ENCODE measurements at regions not wholly inside any gene's neighbourhood (a gene's known extent, or its start where the extent isn't known, plus 50 kb on each side); places are given as distances from the start of the nearest gene placed in this dataset.

GRCh38 chr12:41706376-41706775, 438.3 kb downstream of the GXYLT1 start:
- no peak for DNase-seq (ENCODE audit: low spot score)
- ChIA-PET POLR2A (no interaction called here), CTCF (no interaction called here)
- Mint-ChIP-seq H3K27ac (no peak overlapping the region), H3K36me3 (no peaks in the 10 kb centered on the region), H3K27me3 (ENCODE audit: low read depth) (no peaks in the 10 kb centered on the region), H3K4me3 (no peak overlapping the region), H3K4me1 (peaks cover 30% of the 10 kb centered on the region), H3K9me3 (no peaks in the 10 kb centered on the region)
- ATAC-seq: no peak
- TF ChIP-seq GABPB1 (CRISPR knock-in tag; IDR thresholded peaks at IDR 0.05) (no peak), GRHL2 (CRISPR knock-in tag; IDR thresholded peaks at IDR 0.05; ENCODE audit: insufficient replicate concordance, severe bottlenecking) (no peak), JAZF1 (CRISPR knock-in tag; IDR thresholded peaks at IDR 0.05) (no peak), SMAD3 (CRISPR knock-in tag; IDR thresholded peaks at IDR 0.05; ENCODE audit: borderline replicate concordance) (no peak), NFE2L1 (CRISPR knock-in tag; IDR thresholded peaks at IDR 0.05) (no peak), ZNF423 (CRISPR knock-in tag; IDR thresholded peaks at IDR 0.05) (no peak), CTCF (IDR thresholded peaks at IDR 0.05) (no peak), NFATC4 (CRISPR knock-in tag; IDR thresholded peaks at IDR 0.05) (no peak), ZNF317 (CRISPR knock-in tag; IDR thresholded peaks at IDR 0.05; ENCODE audit: borderline replicate concordance, low read depth) (no peak), KAT7 (CRISPR knock-in tag; IDR thresholded peaks at IDR 0.05; ENCODE audit: borderline replicate concordance) (no peak)
- TF ChIP-seq, protein P1, sequence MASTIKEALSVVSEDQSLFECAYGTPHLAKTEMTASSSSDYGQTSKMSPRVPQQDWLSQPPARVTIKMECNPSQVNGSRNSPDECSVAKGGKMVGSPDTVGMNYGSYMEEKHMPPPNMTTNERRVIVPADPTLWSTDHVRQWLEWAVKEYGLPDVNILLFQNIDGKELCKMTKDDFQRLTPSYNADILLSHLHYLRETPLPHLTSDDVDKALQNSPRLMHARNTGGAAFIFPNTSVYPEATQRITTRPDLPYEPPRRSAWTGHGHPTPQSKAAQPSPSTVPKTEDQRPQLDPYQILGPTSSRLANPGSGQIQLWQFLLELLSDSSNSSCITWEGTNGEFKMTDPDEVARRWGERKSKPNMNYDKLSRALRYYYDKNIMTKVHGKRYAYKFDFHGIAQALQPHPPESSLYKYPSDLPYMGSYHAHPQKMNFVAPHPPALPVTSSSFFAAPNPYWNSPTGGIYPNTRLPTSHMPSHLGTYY (CRISPR knock-in tag; IDR thresholded peaks at IDR 0.05): no peak
- TF ChIP-seq, protein P2, sequence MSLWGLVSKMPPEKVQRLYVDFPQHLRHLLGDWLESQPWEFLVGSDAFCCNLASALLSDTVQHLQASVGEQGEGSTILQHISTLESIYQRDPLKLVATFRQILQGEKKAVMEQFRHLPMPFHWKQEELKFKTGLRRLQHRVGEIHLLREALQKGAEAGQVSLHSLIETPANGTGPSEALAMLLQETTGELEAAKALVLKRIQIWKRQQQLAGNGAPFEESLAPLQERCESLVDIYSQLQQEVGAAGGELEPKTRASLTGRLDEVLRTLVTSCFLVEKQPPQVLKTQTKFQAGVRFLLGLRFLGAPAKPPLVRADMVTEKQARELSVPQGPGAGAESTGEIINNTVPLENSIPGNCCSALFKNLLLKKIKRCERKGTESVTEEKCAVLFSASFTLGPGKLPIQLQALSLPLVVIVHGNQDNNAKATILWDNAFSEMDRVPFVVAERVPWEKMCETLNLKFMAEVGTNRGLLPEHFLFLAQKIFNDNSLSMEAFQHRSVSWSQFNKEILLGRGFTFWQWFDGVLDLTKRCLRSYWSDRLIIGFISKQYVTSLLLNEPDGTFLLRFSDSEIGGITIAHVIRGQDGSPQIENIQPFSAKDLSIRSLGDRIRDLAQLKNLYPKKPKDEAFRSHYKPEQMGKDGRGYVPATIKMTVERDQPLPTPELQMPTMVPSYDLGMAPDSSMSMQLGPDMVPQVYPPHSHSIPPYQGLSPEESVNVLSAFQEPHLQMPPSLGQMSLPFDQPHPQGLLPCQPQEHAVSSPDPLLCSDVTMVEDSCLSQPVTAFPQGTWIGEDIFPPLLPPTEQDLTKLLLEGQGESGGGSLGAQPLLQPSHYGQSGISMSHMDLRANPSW (CRISPR knock-in tag; conservative IDR thresholded peaks at IDR 0.05; ENCODE audit: low read depth): no peak

GRCh38 chr12:41701943-41702601, 442.6 kb downstream of the GXYLT1 start:
- TF ChIP-seq, protein P3, sequence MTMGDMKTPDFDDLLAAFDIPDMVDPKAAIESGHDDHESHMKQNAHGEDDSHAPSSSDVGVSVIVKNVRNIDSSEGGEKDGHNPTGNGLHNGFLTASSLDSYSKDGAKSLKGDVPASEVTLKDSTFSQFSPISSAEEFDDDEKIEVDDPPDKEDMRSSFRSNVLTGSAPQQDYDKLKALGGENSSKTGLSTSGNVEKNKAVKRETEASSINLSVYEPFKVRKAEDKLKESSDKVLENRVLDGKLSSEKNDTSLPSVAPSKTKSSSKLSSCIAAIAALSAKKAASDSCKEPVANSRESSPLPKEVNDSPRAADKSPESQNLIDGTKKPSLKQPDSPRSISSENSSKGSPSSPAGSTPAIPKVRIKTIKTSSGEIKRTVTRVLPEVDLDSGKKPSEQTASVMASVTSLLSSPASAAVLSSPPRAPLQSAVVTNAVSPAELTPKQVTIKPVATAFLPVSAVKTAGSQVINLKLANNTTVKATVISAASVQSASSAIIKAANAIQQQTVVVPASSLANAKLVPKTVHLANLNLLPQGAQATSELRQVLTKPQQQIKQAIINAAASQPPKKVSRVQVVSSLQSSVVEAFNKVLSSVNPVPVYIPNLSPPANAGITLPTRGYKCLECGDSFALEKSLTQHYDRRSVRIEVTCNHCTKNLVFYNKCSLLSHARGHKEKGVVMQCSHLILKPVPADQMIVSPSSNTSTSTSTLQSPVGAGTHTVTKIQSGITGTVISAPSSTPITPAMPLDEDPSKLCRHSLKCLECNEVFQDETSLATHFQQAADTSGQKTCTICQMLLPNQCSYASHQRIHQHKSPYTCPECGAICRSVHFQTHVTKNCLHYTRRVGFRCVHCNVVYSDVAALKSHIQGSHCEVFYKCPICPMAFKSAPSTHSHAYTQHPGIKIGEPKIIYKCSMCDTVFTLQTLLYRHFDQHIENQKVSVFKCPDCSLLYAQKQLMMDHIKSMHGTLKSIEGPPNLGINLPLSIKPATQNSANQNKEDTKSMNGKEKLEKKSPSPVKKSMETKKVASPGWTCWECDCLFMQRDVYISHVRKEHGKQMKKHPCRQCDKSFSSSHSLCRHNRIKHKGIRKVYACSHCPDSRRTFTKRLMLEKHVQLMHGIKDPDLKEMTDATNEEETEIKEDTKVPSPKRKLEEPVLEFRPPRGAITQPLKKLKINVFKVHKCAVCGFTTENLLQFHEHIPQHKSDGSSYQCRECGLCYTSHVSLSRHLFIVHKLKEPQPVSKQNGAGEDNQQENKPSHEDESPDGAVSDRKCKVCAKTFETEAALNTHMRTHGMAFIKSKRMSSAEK (CRISPR knock-in tag; IDR thresholded peaks at IDR 0.05; ENCODE audit: borderline replicate concordance): no peak
- TF ChIP-seq, protein P4, sequence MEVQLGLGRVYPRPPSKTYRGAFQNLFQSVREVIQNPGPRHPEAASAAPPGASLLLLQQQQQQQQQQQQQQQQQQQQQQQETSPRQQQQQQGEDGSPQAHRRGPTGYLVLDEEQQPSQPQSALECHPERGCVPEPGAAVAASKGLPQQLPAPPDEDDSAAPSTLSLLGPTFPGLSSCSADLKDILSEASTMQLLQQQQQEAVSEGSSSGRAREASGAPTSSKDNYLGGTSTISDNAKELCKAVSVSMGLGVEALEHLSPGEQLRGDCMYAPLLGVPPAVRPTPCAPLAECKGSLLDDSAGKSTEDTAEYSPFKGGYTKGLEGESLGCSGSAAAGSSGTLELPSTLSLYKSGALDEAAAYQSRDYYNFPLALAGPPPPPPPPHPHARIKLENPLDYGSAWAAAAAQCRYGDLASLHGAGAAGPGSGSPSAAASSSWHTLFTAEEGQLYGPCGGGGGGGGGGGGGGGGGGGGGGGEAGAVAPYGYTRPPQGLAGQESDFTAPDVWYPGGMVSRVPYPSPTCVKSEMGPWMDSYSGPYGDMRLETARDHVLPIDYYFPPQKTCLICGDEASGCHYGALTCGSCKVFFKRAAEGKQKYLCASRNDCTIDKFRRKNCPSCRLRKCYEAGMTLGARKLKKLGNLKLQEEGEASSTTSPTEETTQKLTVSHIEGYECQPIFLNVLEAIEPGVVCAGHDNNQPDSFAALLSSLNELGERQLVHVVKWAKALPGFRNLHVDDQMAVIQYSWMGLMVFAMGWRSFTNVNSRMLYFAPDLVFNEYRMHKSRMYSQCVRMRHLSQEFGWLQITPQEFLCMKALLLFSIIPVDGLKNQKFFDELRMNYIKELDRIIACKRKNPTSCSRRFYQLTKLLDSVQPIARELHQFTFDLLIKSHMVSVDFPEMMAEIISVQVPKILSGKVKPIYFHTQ (CRISPR knock-in tag; IDR thresholded peaks at IDR 0.05): no peak
- TF ChIP-seq, protein P5, sequence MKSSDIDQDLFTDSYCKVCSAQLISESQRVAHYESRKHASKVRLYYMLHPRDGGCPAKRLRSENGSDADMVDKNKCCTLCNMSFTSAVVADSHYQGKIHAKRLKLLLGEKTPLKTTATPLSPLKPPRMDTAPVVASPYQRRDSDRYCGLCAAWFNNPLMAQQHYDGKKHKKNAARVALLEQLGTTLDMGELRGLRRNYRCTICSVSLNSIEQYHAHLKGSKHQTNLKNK (CRISPR knock-in tag; IDR thresholded peaks at IDR 0.05): no peak
- DNase-seq (ENCODE audit: low spot score): no peak
- ChIA-PET POLR2A (no interaction called here), CTCF (no interaction called here)
- no peaks in the 10 kb centered on the region for H3K9me3 Mint-ChIP-seq
- H3K27me3 Mint-ChIP-seq (ENCODE audit: low read depth): no peaks in the 10 kb centered on the region
- no peak for ATAC-seq
- no peaks in the 10 kb centered on the region for H3K36me3 Mint-ChIP-seq
- H3K27ac Mint-ChIP-seq: no peak overlapping the region
- no peak overlapping the region for H3K4me3 Mint-ChIP-seq
- peaks cover 1% of the 10 kb centered on the region; the same call in 1 of the 2 replicates for H3K4me1 Mint-ChIP-seq

Data from WTC11 (cell line).